ENCODE measurements at regions not wholly inside any gene's neighbourhood (a gene's known extent, or its start where the extent isn't known, plus 50 kb on each side); places are given as distances from the start of the nearest gene placed in this dataset.

DNA sequence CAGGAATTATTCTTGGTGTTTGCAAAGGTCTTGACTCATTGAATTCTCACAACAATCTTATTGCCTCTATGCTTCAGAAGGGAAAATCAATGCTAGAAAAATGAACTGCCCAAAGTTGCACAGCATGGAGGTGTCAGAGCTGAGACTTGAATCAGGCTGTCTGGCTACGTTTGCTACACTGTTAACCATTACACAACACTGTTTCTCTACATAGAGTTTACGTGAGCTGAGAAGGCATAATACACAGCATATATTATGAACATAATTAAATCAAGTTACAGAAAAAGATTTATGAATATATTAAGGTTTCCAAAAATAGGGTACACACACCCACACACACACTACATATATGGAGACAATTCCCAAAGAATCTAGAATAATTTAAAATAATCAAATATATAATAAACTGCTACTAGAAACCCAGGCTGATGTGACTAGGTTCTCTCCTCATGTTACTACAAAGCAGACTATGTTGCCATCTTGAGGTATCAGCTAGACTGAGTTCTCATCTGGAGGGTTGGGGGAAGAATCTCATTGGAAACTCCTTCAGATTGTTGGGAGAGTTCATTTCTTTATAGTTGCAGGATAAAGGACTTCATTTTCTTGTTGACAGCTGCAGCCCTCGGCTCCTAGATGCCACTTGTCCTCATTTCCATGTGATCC, 1270.5 kb downstream of the ARAP2 start:
- TF ChIP-seq, protein P1, sequence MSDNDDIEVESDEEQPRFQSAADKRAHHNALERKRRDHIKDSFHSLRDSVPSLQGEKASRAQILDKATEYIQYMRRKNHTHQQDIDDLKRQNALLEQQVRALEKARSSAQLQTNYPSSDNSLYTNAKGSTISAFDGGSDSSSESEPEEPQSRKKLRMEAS (IDR thresholded peaks at IDR 0.05): no peak
- TF ChIP-seq, protein P2, sequence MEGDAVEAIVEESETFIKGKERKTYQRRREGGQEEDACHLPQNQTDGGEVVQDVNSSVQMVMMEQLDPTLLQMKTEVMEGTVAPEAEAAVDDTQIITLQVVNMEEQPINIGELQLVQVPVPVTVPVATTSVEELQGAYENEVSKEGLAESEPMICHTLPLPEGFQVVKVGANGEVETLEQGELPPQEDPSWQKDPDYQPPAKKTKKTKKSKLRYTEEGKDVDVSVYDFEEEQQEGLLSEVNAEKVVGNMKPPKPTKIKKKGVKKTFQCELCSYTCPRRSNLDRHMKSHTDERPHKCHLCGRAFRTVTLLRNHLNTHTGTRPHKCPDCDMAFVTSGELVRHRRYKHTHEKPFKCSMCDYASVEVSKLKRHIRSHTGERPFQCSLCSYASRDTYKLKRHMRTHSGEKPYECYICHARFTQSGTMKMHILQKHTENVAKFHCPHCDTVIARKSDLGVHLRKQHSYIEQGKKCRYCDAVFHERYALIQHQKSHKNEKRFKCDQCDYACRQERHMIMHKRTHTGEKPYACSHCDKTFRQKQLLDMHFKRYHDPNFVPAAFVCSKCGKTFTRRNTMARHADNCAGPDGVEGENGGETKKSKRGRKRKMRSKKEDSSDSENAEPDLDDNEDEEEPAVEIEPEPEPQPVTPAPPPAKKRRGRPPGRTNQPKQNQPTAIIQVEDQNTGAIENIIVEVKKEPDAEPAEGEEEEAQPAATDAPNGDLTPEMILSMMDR (IDR thresholded peaks at IDR 0.05 in 2 of 3, conservative IDR thresholded peaks at IDR 0.05 in 1 of 3; ENCODE audit: borderline replicate concordance in 1 of 3, insufficient read depth in 1 of 3, low read depth in 2 of 3, low read length in 2 of 3): no peak
- TF ChIP-seq, protein P3, sequence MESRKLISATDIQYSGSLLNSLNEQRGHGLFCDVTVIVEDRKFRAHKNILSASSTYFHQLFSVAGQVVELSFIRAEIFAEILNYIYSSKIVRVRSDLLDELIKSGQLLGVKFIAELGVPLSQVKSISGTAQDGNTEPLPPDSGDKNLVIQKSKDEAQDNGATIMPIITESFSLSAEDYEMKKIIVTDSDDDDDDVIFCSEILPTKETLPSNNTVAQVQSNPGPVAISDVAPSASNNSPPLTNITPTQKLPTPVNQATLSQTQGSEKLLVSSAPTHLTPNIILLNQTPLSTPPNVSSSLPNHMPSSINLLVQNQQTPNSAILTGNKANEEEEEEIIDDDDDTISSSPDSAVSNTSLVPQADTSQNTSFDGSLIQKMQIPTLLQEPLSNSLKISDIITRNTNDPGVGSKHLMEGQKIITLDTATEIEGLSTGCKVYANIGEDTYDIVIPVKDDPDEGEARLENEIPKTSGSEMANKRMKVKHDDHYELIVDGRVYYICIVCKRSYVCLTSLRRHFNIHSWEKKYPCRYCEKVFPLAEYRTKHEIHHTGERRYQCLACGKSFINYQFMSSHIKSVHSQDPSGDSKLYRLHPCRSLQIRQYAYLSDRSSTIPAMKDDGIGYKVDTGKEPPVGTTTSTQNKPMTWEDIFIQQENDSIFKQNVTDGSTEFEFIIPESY (IDR thresholded peaks at IDR 0.05; ENCODE audit: extremely low read depth, insufficient replicate concordance, low read length): no peak
- TF ChIP-seq, protein P4, sequence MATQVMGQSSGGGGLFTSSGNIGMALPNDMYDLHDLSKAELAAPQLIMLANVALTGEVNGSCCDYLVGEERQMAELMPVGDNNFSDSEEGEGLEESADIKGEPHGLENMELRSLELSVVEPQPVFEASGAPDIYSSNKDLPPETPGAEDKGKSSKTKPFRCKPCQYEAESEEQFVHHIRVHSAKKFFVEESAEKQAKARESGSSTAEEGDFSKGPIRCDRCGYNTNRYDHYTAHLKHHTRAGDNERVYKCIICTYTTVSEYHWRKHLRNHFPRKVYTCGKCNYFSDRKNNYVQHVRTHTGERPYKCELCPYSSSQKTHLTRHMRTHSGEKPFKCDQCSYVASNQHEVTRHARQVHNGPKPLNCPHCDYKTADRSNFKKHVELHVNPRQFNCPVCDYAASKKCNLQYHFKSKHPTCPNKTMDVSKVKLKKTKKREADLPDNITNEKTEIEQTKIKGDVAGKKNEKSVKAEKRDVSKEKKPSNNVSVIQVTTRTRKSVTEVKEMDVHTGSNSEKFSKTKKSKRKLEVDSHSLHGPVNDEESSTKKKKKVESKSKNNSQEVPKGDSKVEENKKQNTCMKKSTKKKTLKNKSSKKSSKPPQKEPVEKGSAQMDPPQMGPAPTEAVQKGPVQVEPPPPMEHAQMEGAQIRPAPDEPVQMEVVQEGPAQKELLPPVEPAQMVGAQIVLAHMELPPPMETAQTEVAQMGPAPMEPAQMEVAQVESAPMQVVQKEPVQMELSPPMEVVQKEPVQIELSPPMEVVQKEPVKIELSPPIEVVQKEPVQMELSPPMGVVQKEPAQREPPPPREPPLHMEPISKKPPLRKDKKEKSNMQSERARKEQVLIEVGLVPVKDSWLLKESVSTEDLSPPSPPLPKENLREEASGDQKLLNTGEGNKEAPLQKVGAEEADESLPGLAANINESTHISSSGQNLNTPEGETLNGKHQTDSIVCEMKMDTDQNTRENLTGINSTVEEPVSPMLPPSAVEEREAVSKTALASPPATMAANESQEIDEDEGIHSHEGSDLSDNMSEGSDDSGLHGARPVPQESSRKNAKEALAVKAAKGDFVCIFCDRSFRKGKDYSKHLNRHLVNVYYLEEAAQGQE (IDR thresholded peaks at IDR 0.05; ENCODE audit: low read depth): no peak
- TF ChIP-seq EZH2 (IDR thresholded peaks at IDR 0.05): no peak
- no peak for TF ChIP-seq POLR2AphosphoS5 (IDR thresholded peaks at IDR 0.05; ENCODE audit: low read depth, low read length)
- TF ChIP-seq YY1 (IDR thresholded peaks at IDR 0.05; ENCODE audit: extremely low read depth, insufficient replicate concordance, low read depth, low read length): no peak
- TF ChIP-seq SIN3A (IDR thresholded peaks at IDR 0.05; ENCODE audit: low read depth): no peak
- TF ChIP-seq ZFX (IDR thresholded peaks at IDR 0.05): no peak
- TF ChIP-seq SP1 (IDR thresholded peaks at IDR 0.05; ENCODE audit: low read depth): no peak
- no peak for TF ChIP-seq RAD21 (IDR thresholded peaks at IDR 0.05; ENCODE audit: low read depth)
- TF ChIP-seq POLR2A (IDR thresholded peaks at IDR 0.05; ENCODE audit: borderline replicate concordance, extremely low read depth, insufficient read depth, insufficient read length): no peak
- TF ChIP-seq ZNF274 (IDR thresholded peaks at IDR 0.05; ENCODE audit: low read depth, low read length): no peak

Measured in HCT116 (cell line).